ENCODE measurements at regions not wholly inside any gene's neighbourhood (a gene's known extent, or its start where the extent isn't known, plus 50 kb on each side); places are given as distances from the start of the nearest gene placed in this dataset.
"Not testable (repeated sequence)": the region's sequence is repeated elsewhere in the genome, so short reads cannot be mapped to it uniquely, and the experiment has no call there.

DNA sequence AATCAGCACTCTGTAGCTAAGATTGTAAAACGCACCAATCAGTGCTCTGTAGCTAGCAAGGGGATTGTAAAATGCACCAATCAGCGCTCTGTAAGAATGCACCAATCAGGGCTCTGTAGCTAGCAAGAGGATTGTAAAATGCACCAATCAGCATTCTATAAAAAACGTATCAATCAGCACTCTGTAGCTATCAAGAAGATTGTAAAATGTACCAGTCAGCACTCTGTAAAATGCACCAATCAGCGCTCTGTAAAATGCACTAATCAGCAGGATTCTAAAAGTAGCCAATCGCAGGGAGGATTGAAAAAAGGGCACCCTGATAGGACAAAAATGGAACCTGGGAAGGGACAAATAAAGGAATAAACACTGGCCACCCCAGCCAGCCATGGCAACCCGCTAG, 278.7 kb upstream of the ECI2 start:
- TF ChIP-seq, protein P1, sequence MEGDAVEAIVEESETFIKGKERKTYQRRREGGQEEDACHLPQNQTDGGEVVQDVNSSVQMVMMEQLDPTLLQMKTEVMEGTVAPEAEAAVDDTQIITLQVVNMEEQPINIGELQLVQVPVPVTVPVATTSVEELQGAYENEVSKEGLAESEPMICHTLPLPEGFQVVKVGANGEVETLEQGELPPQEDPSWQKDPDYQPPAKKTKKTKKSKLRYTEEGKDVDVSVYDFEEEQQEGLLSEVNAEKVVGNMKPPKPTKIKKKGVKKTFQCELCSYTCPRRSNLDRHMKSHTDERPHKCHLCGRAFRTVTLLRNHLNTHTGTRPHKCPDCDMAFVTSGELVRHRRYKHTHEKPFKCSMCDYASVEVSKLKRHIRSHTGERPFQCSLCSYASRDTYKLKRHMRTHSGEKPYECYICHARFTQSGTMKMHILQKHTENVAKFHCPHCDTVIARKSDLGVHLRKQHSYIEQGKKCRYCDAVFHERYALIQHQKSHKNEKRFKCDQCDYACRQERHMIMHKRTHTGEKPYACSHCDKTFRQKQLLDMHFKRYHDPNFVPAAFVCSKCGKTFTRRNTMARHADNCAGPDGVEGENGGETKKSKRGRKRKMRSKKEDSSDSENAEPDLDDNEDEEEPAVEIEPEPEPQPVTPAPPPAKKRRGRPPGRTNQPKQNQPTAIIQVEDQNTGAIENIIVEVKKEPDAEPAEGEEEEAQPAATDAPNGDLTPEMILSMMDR (IDR thresholded peaks at IDR 0.05 in 8 of 11, conservative IDR thresholded peaks at IDR 0.05 in 3 of 11), result not testable (repeated sequence)
- TF ChIP-seq POLR2A, POLR2AphosphoS5 (IDR thresholded peaks at IDR 0.05): not testable (repeated sequence)

All from spleen (tissue), 7 donors.